ENCODE measurements at regions not wholly inside any gene's neighbourhood (a gene's known extent, or its start where the extent isn't known, plus 50 kb on each side); places are given as distances from the start of the nearest gene placed in this dataset.

DNA sequence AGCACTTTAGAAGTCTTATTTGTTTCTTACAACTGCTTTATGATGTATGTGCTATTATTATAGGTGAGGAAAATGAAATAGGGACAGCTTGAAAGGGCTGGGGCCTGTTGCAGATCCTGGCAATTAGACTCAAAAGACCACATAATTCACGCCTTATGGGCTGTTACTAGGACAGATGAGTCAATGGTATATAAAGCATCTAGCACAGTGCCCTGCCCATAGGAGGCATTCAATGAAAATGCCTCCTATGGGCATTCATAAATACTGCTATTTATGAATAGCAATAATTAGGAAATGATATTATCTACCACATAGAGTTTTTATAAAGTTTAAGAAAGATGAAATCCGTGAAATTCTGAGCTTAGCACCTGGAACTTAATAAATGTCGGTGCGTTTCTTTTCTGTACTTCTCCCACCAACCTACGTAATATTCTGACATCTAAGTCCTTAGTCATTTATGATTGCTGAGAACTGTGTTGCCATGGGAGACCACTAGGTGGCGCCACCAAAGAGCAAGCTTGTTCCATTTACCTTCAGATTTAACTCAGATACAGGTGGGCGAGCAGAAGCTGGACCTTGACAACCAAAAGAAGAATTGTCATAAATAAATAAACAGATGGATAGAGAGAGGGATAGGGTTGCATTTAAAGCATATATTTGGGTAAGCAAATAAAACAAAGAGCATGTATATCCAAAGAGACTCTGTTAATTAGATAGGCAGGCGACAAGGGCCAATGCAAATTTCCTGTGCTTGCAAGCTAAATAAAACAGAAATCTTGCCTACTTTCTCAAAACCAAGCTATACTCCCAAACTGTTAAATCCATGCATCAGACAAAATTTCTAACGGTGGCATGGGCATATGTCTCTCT, 699.9 kb downstream of the INHBA start:
- WGBS, 2 experiments (ENCODE audit: extremely low coverage in 1 of 2, insufficient coverage in 1 of 2, insufficient read length in 1 of 2, insufficient replicate concordance in 2 of 2, low coverage in 1 of 2, low lambda C conversion rate in 2 of 2, missing lambda C conversion rate in 1 of 2), result 69% methylated on average over 9 of the region's 9 CpGs; no CpG with 5 or more reads in 1 of the 2 experiments
- H2BK20ac ChIP-seq (ENCODE audit: low read length), result no peak overlapping the region
- TF ChIP-seq RAD21 (IDR thresholded peaks at IDR 0.05 in 1 of 2, conservative IDR thresholded peaks at IDR 0.05 in 1 of 2; ENCODE audit: low read depth in 2 of 2, low read length in 2 of 2) (peak; percentile 77 to 83), MAFK (IDR thresholded peaks at IDR 0.05; ENCODE audit: low read depth, low read length) (no peak), CBX5 (IDR thresholded peaks at IDR 0.05; ENCODE audit: low read depth, low read length) (no peak), CEBPB (IDR thresholded peaks at IDR 0.05; ENCODE audit: low read depth, low read length) (no peak), EZH2 (IDR thresholded peaks at IDR 0.05; ENCODE audit: low read depth, low read length, severe bottlenecking) (no peak), SRF (IDR thresholded peaks at IDR 0.05; ENCODE audit: low read depth, low read length) (no peak), FOSL1 (IDR thresholded peaks at IDR 0.05; ENCODE audit: insufficient read depth, low read depth, low read length) (no peak), ZNF274 (IDR thresholded peaks at IDR 0.05; ENCODE audit: borderline replicate concordance, extremely low read depth, low read length) (no peak), SIX5 (IDR thresholded peaks at IDR 0.05; ENCODE audit: low read depth, low read length) (no peak), TCF12 (IDR thresholded peaks at IDR 0.05; ENCODE audit: low read depth, low read length) (no peak)
- TF ChIP-seq, protein P1, sequence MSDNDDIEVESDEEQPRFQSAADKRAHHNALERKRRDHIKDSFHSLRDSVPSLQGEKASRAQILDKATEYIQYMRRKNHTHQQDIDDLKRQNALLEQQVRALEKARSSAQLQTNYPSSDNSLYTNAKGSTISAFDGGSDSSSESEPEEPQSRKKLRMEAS (IDR thresholded peaks at IDR 0.05), result no peak

More for the DNA sequence above, 699.9 kb downstream of the INHBA start:
- H3K4me2 ChIP-seq (ENCODE audit: insufficient read depth in 1 of 2, low read depth in 2 of 2, low read length in 2 of 2), result no peak overlapping the region
- no peak overlapping the region for H2AK5ac ChIP-seq (ENCODE audit: low read depth, low read length)
- H2BK120ac ChIP-seq (replicated peaks; ENCODE audit: low read depth, low read length), result no peak overlapping the region
- H2AFZ ChIP-seq (ENCODE audit: low read length), result no peak overlapping the region
- H3K9me3 ChIP-seq (ENCODE audit: insufficient read depth in 2 of 2, low read depth in 1 of 2, low read length in 1 of 2), result no peaks in the 10 kb centered on the region
- H3K14ac ChIP-seq (ENCODE audit: insufficient read length), result no peak overlapping the region
- H3K23ac ChIP-seq (ENCODE audit: insufficient read length), result no peak overlapping the region
- H3K79me2 ChIP-seq (ENCODE audit: control insufficient read depth in 1 of 2, insufficient read depth in 2 of 2, low read length in 2 of 2), result no peaks in the 10 kb centered on the region
- CTCF ChIA-PET (ENCODE audit: partially characterized antibody), result interaction anchor here (0.7 to 3.7 kb wide), 71 partner anchors 9 to 770 kb away, joined by 3 to 29 read pairs (median 4); no protein-coding TSS in a partner anchor
- POLR2A ChIA-PET (ENCODE audit: partially characterized antibody), result no interaction called here
- no peak overlapping the region for H3K4ac ChIP-seq (replicated peaks; ENCODE audit: insufficient read length, low read depth, low read length)
- no peaks in the 10 kb centered on the region for H3K23me2 ChIP-seq (ENCODE audit: low read depth, low read length)
- FAIRE-seq, result peak; percentile 73
- H3K18ac ChIP-seq (ENCODE audit: extremely low read depth, low read length), result no peak overlapping the region
- no peak overlapping the region for H3K27ac ChIP-seq (ENCODE audit: low read depth, low read length)
- H3K36me3 ChIP-seq (ENCODE audit: control insufficient read depth in 2 of 4, insufficient read depth in 4 of 4, low read length in 3 of 4), result no peaks in the 10 kb centered on the region
- no peak overlapping the region for H4K5ac ChIP-seq (ENCODE audit: insufficient read length, low read depth, low read length)
- no peak overlapping the region for H2BK12ac ChIP-seq (ENCODE audit: low read depth, low read length)
- H3K9ac ChIP-seq (replicated peaks in 1 of 4; ENCODE audit: extremely low read depth in 1 of 4, low read depth in 3 of 4, low read length in 3 of 4), result no peak overlapping the region
- H3K79me1 ChIP-seq (ENCODE audit: low read depth, low read length), result no peaks in the 10 kb centered on the region
- H4K20me1 ChIP-seq (replicated peaks in 1 of 2; ENCODE audit: control insufficient read depth in 1 of 2, insufficient read depth in 2 of 2, low read length in 2 of 2), result no peaks in the 10 kb centered on the region
- H2BK15ac ChIP-seq (ENCODE audit: low read length), result no peak overlapping the region
- H2BK5ac ChIP-seq (ENCODE audit: low read depth, low read length), result no peak overlapping the region
- peak; percentile 68 to 86 for DNase-seq (ENCODE audit: low read depth in 1 of 2, low spot score in 2 of 2)
- H3K27me3 ChIP-seq (replicated peaks in 1 of 4; ENCODE audit: control insufficient read depth in 3 of 4, extremely low read depth in 1 of 4, insufficient read depth in 3 of 4, low read length in 3 of 4), result no peaks in the 10 kb centered on the region
- no peak overlapping the region for H3K4me3 ChIP-seq (ENCODE audit: extremely low read depth in 1 of 4, insufficient read depth in 2 of 4, low read depth in 3 of 4, low read length in 4 of 4)
- H3K4me1 ChIP-seq (replicated peaks in 1 of 4; ENCODE audit: control insufficient read depth in 3 of 4, insufficient read depth in 4 of 4, low read length in 3 of 4), result peaks cover 0 to 3% (median 1%) of the 10 kb centered on the region in 4 experiments; a peak in 1 of 7 replicates
- H3K56ac ChIP-seq (replicated peaks; ENCODE audit: insufficient read length, low read depth, low read length), result no peak overlapping the region
- no peak overlapping the region for H4K91ac ChIP-seq (replicated peaks; ENCODE audit: insufficient read length, low read length)
- H4K8ac ChIP-seq (ENCODE audit: extremely low read depth, insufficient read depth, low read length), result no peak overlapping the region
